Skeletal muscle tissue (tissue), 3 donors: ENCODE measurements at regions not wholly inside any gene's neighbourhood (a gene's known extent, or its start where the extent isn't known, plus 50 kb on each side); places are given as distances from the start of the nearest gene placed in this dataset.

Source experiments
- H3K27ac ChIP-seq: one replicate; pipeline ENCODE4 v1.7.0; 2013; ENCODE audit warnings: mild to moderate bottlenecking, low read depth, low read length, inconsistent platforms
- H3K27me3 ChIP-seq, 3 donors: one replicate each; pipeline ENCODE4 v1.7.0; 2013; ENCODE audit warnings: low read length in 3 of 3; ENCODE audit not compliant: control insufficient read depth in 3 of 3, insufficient read depth in 3 of 3
- H3K36me3 ChIP-seq, 3 donors: one replicate each; pipeline ENCODE4 v1.7.0; 2013; ENCODE audit warnings: low read length in 3 of 3; ENCODE audit not compliant: control insufficient read depth in 3 of 3, insufficient read depth in 3 of 3
- H3K4me1 ChIP-seq, 3 donors: one replicate each; pipeline ENCODE4 v1.7.0; 2013; ENCODE audit warnings: low read length in 3 of 3, mild to moderate bottlenecking in 3 of 3; ENCODE audit not compliant: control insufficient read depth in 3 of 3, insufficient read depth in 3 of 3
- H3K4me3 ChIP-seq, 3 donors: one replicate each; pipeline ENCODE4 v1.7.0; 2013; ENCODE audit warnings: low read length in 3 of 3
- H3K9ac ChIP-seq, 3 donors: one replicate each; pipeline ENCODE4 v1.7.0; 2013; ENCODE audit warnings: low read length in 3 of 3, mild to moderate bottlenecking in 3 of 3, moderate library complexity in 2 of 3, low read depth in 1 of 3
- H3K9me3 ChIP-seq, 3 donors: one replicate each; pipeline ENCODE4 v1.7.0; 2013; ENCODE audit warnings: low read length in 3 of 3; ENCODE audit not compliant: control insufficient read depth in 3 of 3
- donor health status: Osteomylitis.

DNA sequence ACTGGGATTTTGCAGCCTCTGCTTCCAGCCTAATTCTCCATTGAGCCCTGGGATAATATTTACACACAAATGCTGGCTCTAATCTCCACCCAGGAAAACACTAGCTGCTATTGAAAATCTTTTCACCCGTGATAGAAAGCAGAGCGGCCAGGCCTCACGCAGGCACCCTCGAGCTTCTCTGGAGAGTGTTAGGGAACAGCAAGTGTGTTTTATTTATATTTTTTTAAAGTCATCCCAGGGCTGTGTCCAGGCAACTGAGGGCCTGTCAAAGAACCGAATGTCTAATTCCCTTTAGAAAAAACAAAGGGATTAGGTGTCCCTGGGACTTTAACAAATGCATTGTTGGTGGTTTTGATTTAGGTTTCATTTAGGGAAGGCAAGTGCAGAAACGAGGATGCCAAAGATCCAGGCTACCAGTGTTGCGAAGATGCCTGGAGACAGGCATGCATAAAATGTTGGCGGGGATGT is 51.2 kb upstream of the SPRY4 start:
- H3K36me3 ChIP-seq, result no peaks in the 10 kb centered on the region
- H3K4me3 ChIP-seq, result no peak overlapping the region
- no peaks in the 10 kb centered on the region for H3K4me1 ChIP-seq
- no peaks in the 10 kb centered on the region for H3K9me3 ChIP-seq
- no peak overlapping the region for H3K9ac ChIP-seq
- H3K27ac ChIP-seq, result no peak overlapping the region
- H3K27me3 ChIP-seq, result no peaks in the 10 kb centered on the region
